Glutamatergic neuron (in vitro differentiated cells): ENCODE measurements at regions not wholly inside any gene's neighbourhood (a gene's known extent, or its start where the extent isn't known, plus 50 kb on each side); places are given as distances from the start of the nearest gene placed in this dataset.
A peak's percentile ranks its signal among the peaks of the same experiment; 100 is the strongest.

Experiments
- DNase-seq: peaks from one replicate; pipeline ENCODE4 v3.0.0; 2022
- H3K27ac Mint-ChIP-seq: one replicate; pipeline ENCODE4 v1.8.0; 2020; ENCODE audit warnings: mild to moderate bottlenecking, mixed read lengths, inconsistent platforms; ENCODE audit not compliant: unreplicated experiment
- H3K27me3 Mint-ChIP-seq: one replicate; pipeline ENCODE4 v1.8.0; 2020; ENCODE audit warnings: mild to moderate bottlenecking, moderate library complexity, mixed read lengths, inconsistent platforms; ENCODE audit not compliant: unreplicated experiment
- H3K36me3 Mint-ChIP-seq: one replicate; pipeline ENCODE4 v1.8.0; 2020; ENCODE audit warnings: mild to moderate bottlenecking, mixed read lengths, inconsistent platforms; ENCODE audit not compliant: unreplicated experiment
- H3K4me1 Mint-ChIP-seq: one replicate; pipeline ENCODE4 v1.8.0; 2020; ENCODE audit warnings: mild to moderate bottlenecking, low read depth, mixed read lengths, inconsistent platforms; ENCODE audit not compliant: unreplicated experiment
- H3K4me3 Mint-ChIP-seq: one replicate; pipeline ENCODE4 v1.8.0; 2020; ENCODE audit warnings: mild to moderate bottlenecking, mixed read lengths, inconsistent platforms; ENCODE audit not compliant: unreplicated experiment
- H3K9me3 Mint-ChIP-seq: one replicate; pipeline ENCODE4 v1.8.0; 2020; ENCODE audit warnings: mild to moderate bottlenecking, moderate library complexity, mixed read lengths, inconsistent platforms; ENCODE audit not compliant: unreplicated experiment
- CTCF ChIP-seq: fragments of 200-600 bp; sonication (generic); IDR thresholded peaks from one replicate; pipeline ENCODE4 v1.5.0; 2021; ENCODE audit not compliant: partially characterized antibody, unreplicated experiment

- TF ChIP-seq CTCF = no peak
- peak overlapping the region; percentile 48 for H3K27ac Mint-ChIP-seq
These were observed 95.3 kb downstream of the FOXD2 start for GRCh38 chr1:47532921-47533792.

GRCh38 chr1:47533793-47534328, 96.0 kb downstream of the FOXD2 start:
- peaks cover 13% of the 10 kb centered on the region for H3K4me1 Mint-ChIP-seq
- H3K9me3 Mint-ChIP-seq = no peaks in the 10 kb centered on the region
- no peak for TF ChIP-seq CTCF
- peak overlapping the region; percentile 78 for H3K4me3 Mint-ChIP-seq
- peak overlapping the region; percentile 48 for H3K27ac Mint-ChIP-seq
- no peaks in the 10 kb centered on the region for H3K36me3 Mint-ChIP-seq
- peaks cover 8% of the 10 kb centered on the region for H3K27me3 Mint-ChIP-seq
- no peak for DNase-seq

More at GRCh38 chr1:47532921-47533792, 95.3 kb downstream of the FOXD2 start:
- H3K36me3 Mint-ChIP-seq = no peaks in the 10 kb centered on the region
- H3K4me3 Mint-ChIP-seq = peak overlapping the region; percentile 78
- H3K27me3 Mint-ChIP-seq = peaks cover 8% of the 10 kb centered on the region
- H3K9me3 Mint-ChIP-seq = no peaks in the 10 kb centered on the region
- peaks cover 13% of the 10 kb centered on the region for H3K4me1 Mint-ChIP-seq
- peak; percentile 66 for DNase-seq

GRCh38 chr1:47534436-47534835, 96.6 kb downstream of the FOXD2 start:
- Mint-ChIP-seq H3K27ac (peak overlapping the region; percentile 13), H3K4me1 (peaks cover 13% of the 10 kb centered on the region), H3K4me3 (peak overlapping the region; percentile 78), H3K36me3 (no peaks in the 10 kb centered on the region), H3K27me3 (peaks cover 8% of the 10 kb centered on the region), H3K9me3 (no peaks in the 10 kb centered on the region)
- DNase-seq = no peak
- no peak for TF ChIP-seq CTCF

GRCh38 chr1:47536646-47537118, 98.8 kb downstream of the FOXD2 start:
- no peaks in the 10 kb centered on the region for H3K9me3 Mint-ChIP-seq
- H3K36me3 Mint-ChIP-seq = peaks cover 6% of the 10 kb centered on the region
- peaks cover 7% of the 10 kb centered on the region for H3K27me3 Mint-ChIP-seq
- H3K4me1 Mint-ChIP-seq = peaks cover 13% of the 10 kb centered on the region
- no peak overlapping the region for H3K4me3 Mint-ChIP-seq
- no peak for DNase-seq
- no peak for TF ChIP-seq CTCF
- no peak overlapping the region for H3K27ac Mint-ChIP-seq

- Mint-ChIP-seq H3K4me3 (no peak overlapping the region), H3K4me1 (peaks cover 13% of the 10 kb centered on the region), H3K27me3 (peaks cover 7% of the 10 kb centered on the region), H3K27ac (no peak overlapping the region), H3K36me3 (peaks cover 11% of the 10 kb centered on the region), H3K9me3 (no peaks in the 10 kb centered on the region)
- DNase-seq = no peak
- no peak for TF ChIP-seq CTCF
These were observed 99.4 kb downstream of the FOXD2 start for GRCh38 chr1:47537268-47537667.
